GM23248 (cell line): ENCODE measurements at regions not wholly inside any gene's neighbourhood (a gene's known extent, or its start where the extent isn't known, plus 50 kb on each side); places are given as distances from the start of the nearest gene placed in this dataset.

Experiments used
- EZH2 ChIP-seq: fragments of 200-600 bp; sonication (generic); IDR thresholded peaks from 2 replicates; pipeline ENCODE4 v1.6.1; 2018; ENCODE audit warnings: antibody characterized with exemption, mild to moderate bottlenecking; ENCODE audit not compliant: insufficient read depth, poor library complexity, severe bottlenecking
- EZH2phosphoT487 ChIP-seq: fragments of 200-600 bp; sonication (generic); IDR thresholded peaks from 2 replicates; pipeline ENCODE4 v1.6.1; 2018; ENCODE audit warnings: antibody characterized with exemption, moderate library complexity, mild to moderate bottlenecking, low read depth; ENCODE audit not compliant: insufficient read depth

- TF ChIP-seq EZH2 = no peak
- no peak for TF ChIP-seq EZH2phosphoT487
Observed at GRCh38 chr13:48828962-48829411, 146.7 kb upstream of the FNDC3A start.
